AG04450 (cell line): ENCODE measurements at regions not wholly inside any gene's neighbourhood (a gene's known extent, or its start where the extent isn't known, plus 50 kb on each side); places are given as distances from the start of the nearest gene placed in this dataset.

ENCODE experiments used
- CTCF ChIA-PET: fragments of 300-600, 350-600 bp; formaldehyde crosslinking; extraction: SDS; loops from one replicate; lab custom pipeline; 2022; ENCODE audit warnings: antibody characterized with exemption, inconsistent platforms; lab: Charles Lee
- POLR2A ChIA-PET: fragments of 350-600 bp; formaldehyde crosslinking; extraction: SDS; loops from one replicate; lab custom pipeline; 2021; ENCODE audit warnings: antibody characterized with exemption, inconsistent platforms; lab: Yijun Ruan, JAX
- DNase-seq: peaks from one replicate; pipeline ENCODE4 v3.0.0-alpha.2; 2011; ENCODE audit warnings: low read depth, low spot score
- H3K27ac ChIP-seq: one replicate; pipeline ENCODE4 v1.5.1; 2012; ENCODE audit warnings: low read depth, low read length, control low read depth
- H3K27me3 ChIP-seq: one replicate; pipeline ENCODE4 v1.6.0; 2012; ENCODE audit warnings: low read length; ENCODE audit not compliant: control insufficient read depth, insufficient read depth
- H3K4me3 ChIP-seq: 2 replicates; pipeline ENCODE4 v1.5.1; 2011; ENCODE audit warnings: mild to moderate bottlenecking, low read depth, low read length, control low read depth
- H3K9me3 ChIP-seq: 2 replicates; pipeline ENCODE4 v1.5.1; 2012; ENCODE audit warnings: low read length; ENCODE audit not compliant: control insufficient read depth, insufficient read depth
- TF ChIP-seq, protein P1 (sequence below): IDR thresholded peaks from 2 replicates; pipeline ENCODE4 v1.5.1; 2011; ENCODE audit warnings: low read depth, low read length, control low read depth, inconsistent platforms

DNA sequence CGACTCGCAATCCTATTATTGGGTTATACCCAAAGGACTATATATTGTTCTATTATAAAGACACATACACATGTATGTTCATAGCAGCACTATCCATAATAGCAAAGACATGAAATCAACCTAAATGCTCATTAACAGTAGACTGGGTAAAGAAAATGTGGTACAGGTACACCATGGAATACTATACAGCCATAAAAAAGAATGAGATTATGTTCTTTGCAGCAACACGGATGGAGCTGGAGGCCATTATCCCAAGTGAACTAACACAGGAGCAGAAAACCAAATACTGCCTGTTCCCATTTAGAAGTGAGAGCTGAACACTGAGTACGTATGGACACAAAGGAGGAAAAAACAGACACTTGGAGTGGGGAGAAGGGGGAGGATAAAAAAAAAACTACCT, 536.8 kb upstream of the DPP6 start:
- TF ChIP-seq, protein P1, sequence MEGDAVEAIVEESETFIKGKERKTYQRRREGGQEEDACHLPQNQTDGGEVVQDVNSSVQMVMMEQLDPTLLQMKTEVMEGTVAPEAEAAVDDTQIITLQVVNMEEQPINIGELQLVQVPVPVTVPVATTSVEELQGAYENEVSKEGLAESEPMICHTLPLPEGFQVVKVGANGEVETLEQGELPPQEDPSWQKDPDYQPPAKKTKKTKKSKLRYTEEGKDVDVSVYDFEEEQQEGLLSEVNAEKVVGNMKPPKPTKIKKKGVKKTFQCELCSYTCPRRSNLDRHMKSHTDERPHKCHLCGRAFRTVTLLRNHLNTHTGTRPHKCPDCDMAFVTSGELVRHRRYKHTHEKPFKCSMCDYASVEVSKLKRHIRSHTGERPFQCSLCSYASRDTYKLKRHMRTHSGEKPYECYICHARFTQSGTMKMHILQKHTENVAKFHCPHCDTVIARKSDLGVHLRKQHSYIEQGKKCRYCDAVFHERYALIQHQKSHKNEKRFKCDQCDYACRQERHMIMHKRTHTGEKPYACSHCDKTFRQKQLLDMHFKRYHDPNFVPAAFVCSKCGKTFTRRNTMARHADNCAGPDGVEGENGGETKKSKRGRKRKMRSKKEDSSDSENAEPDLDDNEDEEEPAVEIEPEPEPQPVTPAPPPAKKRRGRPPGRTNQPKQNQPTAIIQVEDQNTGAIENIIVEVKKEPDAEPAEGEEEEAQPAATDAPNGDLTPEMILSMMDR = no peak
- CTCF ChIA-PET = no interaction called here
- no peak overlapping the region for H3K27ac ChIP-seq
- DNase-seq = no peak
- H3K9me3 ChIP-seq = peaks cover 45% of the 10 kb centered on the region
- no peak overlapping the region for H3K4me3 ChIP-seq
- H3K27me3 ChIP-seq = no peaks in the 10 kb centered on the region
- POLR2A ChIA-PET = no interaction called here

GRCh38 chr7:153518201-153518984, 533.8 kb upstream of the DPP6 start:
- no peak overlapping the region for H3K27ac ChIP-seq
- peaks cover 51% of the 10 kb centered on the region for H3K9me3 ChIP-seq
- H3K27me3 ChIP-seq = no peaks in the 10 kb centered on the region
- TF ChIP-seq, protein P1 = no peak
- ChIA-PET CTCF (no interaction called here), POLR2A (no interaction called here)
- no peak overlapping the region for H3K4me3 ChIP-seq
- DNase-seq = no peak

DNA sequence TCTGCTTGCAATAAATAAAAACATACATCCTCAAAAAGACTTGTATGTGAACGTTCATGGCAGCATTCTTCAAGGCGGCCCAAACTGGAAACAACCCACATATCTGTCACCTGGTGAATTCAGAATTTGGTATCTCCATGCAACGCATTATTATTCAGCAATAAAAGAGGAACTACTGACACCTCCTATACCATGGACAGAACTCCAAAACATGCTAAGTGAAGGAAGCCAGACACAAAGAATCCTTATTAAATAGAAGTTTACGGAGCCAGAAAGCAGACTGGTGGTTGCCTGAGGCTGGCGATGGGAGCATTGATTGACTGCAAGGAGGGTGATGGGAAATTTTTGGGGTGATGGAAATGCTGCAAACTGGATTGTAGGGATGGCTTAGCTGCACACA, 530.8 kb upstream of the DPP6 start:
- TF ChIP-seq, protein P1 = no peak
- CTCF ChIA-PET = no interaction called here
- Histone ChIP-seq H3K27me3 (no peaks in the 10 kb centered on the region), H3K9me3 (peaks cover 64% of the 10 kb centered on the region), H3K4me3 (no peak overlapping the region), H3K27ac (no peak overlapping the region)
- no peak for DNase-seq
- POLR2A ChIA-PET = no interaction called here

DNA sequence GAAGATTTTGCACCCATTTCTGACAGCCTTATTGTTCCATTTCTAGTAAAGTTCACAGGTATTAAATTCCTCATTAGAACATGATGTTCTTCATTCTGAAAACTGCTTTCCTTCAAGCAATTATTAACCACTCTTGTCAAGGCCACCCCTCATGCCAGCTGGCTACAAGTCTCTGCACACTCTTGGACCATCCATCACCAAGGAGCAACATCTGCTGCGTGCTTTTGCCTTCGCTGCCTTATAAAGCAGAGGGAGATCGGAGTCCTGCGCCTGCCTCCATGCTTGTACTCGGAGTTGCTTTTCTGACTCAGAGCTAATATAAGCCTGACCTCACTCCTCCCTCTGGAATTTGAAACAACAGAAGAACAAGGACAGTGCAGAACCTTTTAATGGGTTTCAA, 529.9 kb upstream of the DPP6 start:
- TF ChIP-seq, protein P1 = no peak
- Histone ChIP-seq H3K9me3 (peaks cover 67% of the 10 kb centered on the region), H3K4me3 (no peak overlapping the region), H3K27ac (no peak overlapping the region), H3K27me3 (no peaks in the 10 kb centered on the region)
- DNase-seq = no peak
- ChIA-PET POLR2A (no interaction called here), CTCF (no interaction called here)

GRCh38 chr7:153523320-153524015, 528.7 kb upstream of the DPP6 start:
- Histone ChIP-seq H3K4me3 (no peak overlapping the region), H3K9me3 (peaks cover 65% of the 10 kb centered on the region), H3K27me3 (no peaks in the 10 kb centered on the region), H3K27ac (no peak overlapping the region)
- TF ChIP-seq, protein P1 = no peak
- CTCF ChIA-PET = no interaction called here
- POLR2A ChIA-PET = no interaction called here
- no peak for DNase-seq
